COLO668 (cell line): ENCODE measurements at regions not wholly inside any gene's neighbourhood (a gene's known extent, or its start where the extent isn't known, plus 50 kb on each side); places are given as distances from the start of the nearest gene placed in this dataset.

Experiments used
- DNase-seq: peaks from one replicate; lab custom pipeline; 2025; ENCODE audit not compliant: unreplicated experiment; lab: John Stamatoyannopoulos, UW

GRCh38 chr1:24990136-24990535 lies 60.1 kb upstream of the RUNX3 start:
- no peak for DNase-seq

GRCh38 chr1:24989082-24989481 lies 59.0 kb upstream of the RUNX3 start:
- no peak for DNase-seq

GRCh38 chr1:24988558-24988912 lies 58.5 kb upstream of the RUNX3 start:
- no peak for DNase-seq

- DNase-seq, result no peak
These were observed 57.9 kb upstream of the RUNX3 start for GRCh38 chr1:24987875-24988557.

- DNase-seq, result no peak
These were observed 57.3 kb upstream of the RUNX3 start for GRCh38 chr1:24987424-24987823.

- DNase-seq, result no peak
These were observed 56.4 kb upstream of the RUNX3 start for GRCh38 chr1:24986372-24986965.

GRCh38 chr1:24985737-24986136 lies 55.7 kb upstream of the RUNX3 start:
- no peak for DNase-seq

- DNase-seq, result no peak
These were observed 54.9 kb upstream of the RUNX3 start for GRCh38 chr1:24984800-24985522.

GRCh38 chr1:24984300-24984699 lies 54.2 kb upstream of the RUNX3 start:
- no peak for DNase-seq

- DNase-seq, result no peak
These were observed 53.1 kb upstream of the RUNX3 start for GRCh38 chr1:24983006-24983680.

- no peak for DNase-seq
These were observed 51.5 kb upstream of the RUNX3 start for GRCh38 chr1:24981631-24982005.

GRCh38 chr1:24980836-24981630 lies 51.0 kb upstream of the RUNX3 start:
- DNase-seq, result no peak
